Activated B cell treated with CpG ODN at 0.5 μM for 24 hours (primary cell): ENCODE measurements at regions not wholly inside any gene's neighbourhood (a gene's known extent, or its start where the extent isn't known, plus 50 kb on each side); places are given as distances from the start of the nearest gene placed in this dataset.

Experiments used
- ATAC-seq: fragments of 200-7000 bp; cut with Tn5 transposase; one replicate; pipeline ENCODE4 v1.10.0; 2021; ENCODE audit warnings: low read depth, mild to moderate bottlenecking, moderate library complexity
- CTCF ChIA-PET: fragments of 350-600 bp; sonication (Branson Sonifier 250); formaldehyde crosslinking; loops from one replicate; lab custom pipeline; 2021; ENCODE audit warnings: antibody characterized with exemption; lab: Charles Lee
- POLR2A ChIA-PET: fragments of 350-600 bp; sonication (Branson Sonifier 250); formaldehyde crosslinking; loops from one replicate; lab custom pipeline; 2021; ENCODE audit warnings: antibody characterized with exemption; lab: Charles Lee
- DNase-seq: peaks from one replicate; pipeline ENCODE4 v3.0.0; 2022
- H3K27ac Mint-ChIP-seq: one replicate; pipeline ENCODE4 v1.8.0; 2020; ENCODE audit warnings: mixed read lengths
- H3K27me3 Mint-ChIP-seq: one replicate; pipeline ENCODE4 v1.8.0; 2021; ENCODE audit warnings: mixed read lengths
- H3K36me3 Mint-ChIP-seq: one replicate; pipeline ENCODE4 v1.8.0; 2021; ENCODE audit warnings: low read depth, mixed read lengths
- H3K4me1 Mint-ChIP-seq: one replicate; pipeline ENCODE4 v1.8.0; 2021; ENCODE audit warnings: mixed read lengths
- H3K4me3 Mint-ChIP-seq: one replicate; pipeline ENCODE4 v1.8.0; 2020; ENCODE audit warnings: mild to moderate bottlenecking, mixed read lengths
- H3K9me3 Mint-ChIP-seq: one replicate; pipeline ENCODE4 v1.8.0; 2020; ENCODE audit warnings: mixed read lengths
- CTCF ChIP-seq: fragments of 200-600 bp; IDR thresholded peaks from one replicate; pipeline ENCODE4 v1.8.0; 2022; ENCODE audit warnings: antibody characterized with exemption, mild to moderate bottlenecking
- intact Hi-C: fragments of 100-400 bp; cut with micrococcal nuclease; formaldehyde crosslinking; loops from one replicate; pipeline ENCODE4 v1.15.1; 2024

GRCh38 chr2:22801970-22802369, 583.0 kb upstream of the KLHL29 start:
- H3K4me3 Mint-ChIP-seq: no peak overlapping the region
- peaks cover 8% of the 10 kb centered on the region for H3K9me3 Mint-ChIP-seq
- POLR2A ChIA-PET: no interaction called here
- no peak for ATAC-seq
- H3K36me3 Mint-ChIP-seq: no peaks in the 10 kb centered on the region
- intact Hi-C loops: no loop called here
- DNase-seq: no peak
- TF ChIP-seq CTCF: no peak
- H3K27me3 Mint-ChIP-seq: no peaks in the 10 kb centered on the region
- CTCF ChIA-PET: no interaction called here
- H3K27ac Mint-ChIP-seq: no peak overlapping the region
- no peaks in the 10 kb centered on the region for H3K4me1 Mint-ChIP-seq

- Mint-ChIP-seq H3K27me3 (no peaks in the 10 kb centered on the region), H3K27ac (no peak overlapping the region), H3K4me3 (no peak overlapping the region), H3K36me3 (no peaks in the 10 kb centered on the region), H3K4me1 (no peaks in the 10 kb centered on the region), H3K9me3 (peaks cover 8% of the 10 kb centered on the region)
- TF ChIP-seq CTCF: no peak
- POLR2A ChIA-PET: no interaction called here
- no peak for DNase-seq
- intact Hi-C loops: no loop called here
- CTCF ChIA-PET: no interaction called here
- no peak for ATAC-seq
These were observed 577.1 kb upstream of the KLHL29 start for GRCh38 chr2:22807872-22808271.

GRCh38 chr2:22810602-22811001, 574.4 kb upstream of the KLHL29 start:
- no peaks in the 10 kb centered on the region for H3K4me1 Mint-ChIP-seq
- H3K27me3 Mint-ChIP-seq: no peaks in the 10 kb centered on the region
- intact Hi-C loops: no loop called here
- ChIA-PET POLR2A (no interaction called here), CTCF (no interaction called here)
- no peak overlapping the region for H3K27ac Mint-ChIP-seq
- H3K9me3 Mint-ChIP-seq: peaks cover under 1% of the 10 kb centered on the region
- ATAC-seq (no peak), DNase-seq (no peak)
- H3K4me3 Mint-ChIP-seq: no peak overlapping the region
- no peaks in the 10 kb centered on the region for H3K36me3 Mint-ChIP-seq
- no peak for TF ChIP-seq CTCF

- TF ChIP-seq CTCF: no peak
- intact Hi-C loops: no loop called here
- H3K36me3 Mint-ChIP-seq: no peaks in the 10 kb centered on the region
- POLR2A ChIA-PET: no interaction called here
- H3K9me3 Mint-ChIP-seq: no peaks in the 10 kb centered on the region
- CTCF ChIA-PET: no interaction called here
- no peak overlapping the region for H3K4me3 Mint-ChIP-seq
- H3K27me3 Mint-ChIP-seq: no peaks in the 10 kb centered on the region
- ATAC-seq: no peak
- no peak for DNase-seq
- no peaks in the 10 kb centered on the region for H3K4me1 Mint-ChIP-seq
- no peak overlapping the region for H3K27ac Mint-ChIP-seq
These were observed 572.8 kb upstream of the KLHL29 start for GRCh38 chr2:22812065-22812680.

GRCh38 chr2:22817197-22817596, 567.8 kb upstream of the KLHL29 start:
- no peaks in the 10 kb centered on the region for H3K9me3 Mint-ChIP-seq
- no peak for TF ChIP-seq CTCF
- POLR2A ChIA-PET: no interaction called here
- DNase-seq (no peak), ATAC-seq (no peak)
- H3K36me3 Mint-ChIP-seq: no peaks in the 10 kb centered on the region
- H3K27me3 Mint-ChIP-seq: no peaks in the 10 kb centered on the region
- H3K4me3 Mint-ChIP-seq: no peak overlapping the region
- H3K4me1 Mint-ChIP-seq: no peaks in the 10 kb centered on the region
- no peak overlapping the region for H3K27ac Mint-ChIP-seq
- CTCF ChIA-PET: no interaction called here
- intact Hi-C loops: no loop called here
